ENCODE measurements at regions not wholly inside any gene's neighbourhood (a gene's known extent, or its start where the extent isn't known, plus 50 kb on each side); places are given as distances from the start of the nearest gene placed in this dataset.
A peak's percentile ranks its signal among the peaks of the same experiment; 100 is the strongest.

- FAIRE-seq (no peak), DNase-seq (ENCODE audit: low read depth) (no peak)
- no peak for TF ChIP-seq CTCF (IDR thresholded peaks at IDR 0.05; ENCODE audit: insufficient read depth, low read length, severe bottlenecking)
- H3K36me3 ChIP-seq (ENCODE audit: control insufficient read depth, insufficient read depth, low read length) = no peaks in the 10 kb centered on the region
- peaks cover 4% of the 10 kb centered on the region for H3K27me3 ChIP-seq (ENCODE audit: control insufficient read depth, insufficient read depth, low read length)
- no peak overlapping the region for H3K4me3 ChIP-seq (ENCODE audit: low read depth, low read length)
These were observed 135.1 kb upstream of the RAB4A start for GRCh38 chr1:229135773-229136172.

- H3K36me3 ChIP-seq (ENCODE audit: control insufficient read depth, insufficient read depth, low read length) = no peaks in the 10 kb centered on the region
- peaks cover 4% of the 10 kb centered on the region for H3K27me3 ChIP-seq (ENCODE audit: control insufficient read depth, insufficient read depth, low read length)
- H3K4me3 ChIP-seq (ENCODE audit: low read depth, low read length) = no peak overlapping the region
- DNase-seq (ENCODE audit: low read depth) = no peak
- TF ChIP-seq CTCF (IDR thresholded peaks at IDR 0.05; ENCODE audit: insufficient read depth, low read length, severe bottlenecking) = no peak
- no peak for FAIRE-seq
These were observed 134.1 kb upstream of the RAB4A start for GRCh38 chr1:229136822-229137221.

- TF ChIP-seq CTCF (IDR thresholded peaks at IDR 0.05; ENCODE audit: insufficient read depth, low read length, severe bottlenecking) = no peak
- peaks cover 4% of the 10 kb centered on the region for H3K27me3 ChIP-seq (ENCODE audit: control insufficient read depth, insufficient read depth, low read length)
- no peak for DNase-seq (ENCODE audit: low read depth)
- no peak overlapping the region for H3K4me3 ChIP-seq (ENCODE audit: low read depth, low read length)
- FAIRE-seq = no peak
- H3K36me3 ChIP-seq (ENCODE audit: control insufficient read depth, insufficient read depth, low read length) = no peaks in the 10 kb centered on the region
These were observed 133.6 kb upstream of the RAB4A start for GRCh38 chr1:229137271-229137670.

- no peak for FAIRE-seq
- no peak overlapping the region for H3K4me3 ChIP-seq (ENCODE audit: low read depth, low read length)
These were observed 132.9 kb upstream of the RAB4A start for GRCh38 chr1:229138058-229138457.

GRCh38 chr1:229139331-229140118 lies 131.4 kb upstream of the RAB4A start:
- no peak for TF ChIP-seq CTCF (IDR thresholded peaks at IDR 0.05; ENCODE audit: insufficient read depth, low read length, severe bottlenecking)
- FAIRE-seq = peak; percentile 50
- Histone ChIP-seq H3K36me3 (ENCODE audit: control insufficient read depth, insufficient read depth, low read length) (no peaks in the 10 kb centered on the region), H3K27me3 (ENCODE audit: control insufficient read depth, insufficient read depth, low read length) (peaks cover 4% of the 10 kb centered on the region), H3K4me3 (ENCODE audit: low read depth, low read length) (no peak overlapping the region)
- DNase-seq (ENCODE audit: low read depth) = no peak

More at GRCh38 chr1:229138058-229138457, 132.9 kb upstream of the RAB4A start:
- Histone ChIP-seq H3K36me3 (ENCODE audit: control insufficient read depth, insufficient read depth, low read length) (no peaks in the 10 kb centered on the region), H3K27me3 (ENCODE audit: control insufficient read depth, insufficient read depth, low read length) (peaks cover 4% of the 10 kb centered on the region)
- no peak for TF ChIP-seq CTCF (IDR thresholded peaks at IDR 0.05; ENCODE audit: insufficient read depth, low read length, severe bottlenecking)
- DNase-seq (ENCODE audit: low read depth) = no peak

- FAIRE-seq = no peak
- peaks cover 4% of the 10 kb centered on the region for H3K27me3 ChIP-seq (ENCODE audit: control insufficient read depth, insufficient read depth, low read length)
- H3K36me3 ChIP-seq (ENCODE audit: control insufficient read depth, insufficient read depth, low read length) = no peaks in the 10 kb centered on the region
- H3K4me3 ChIP-seq (ENCODE audit: low read depth, low read length) = no peak overlapping the region
- TF ChIP-seq CTCF (IDR thresholded peaks at IDR 0.05; ENCODE audit: insufficient read depth, low read length, severe bottlenecking) = no peak
- no peak for DNase-seq (ENCODE audit: low read depth)
These were observed 130.9 kb upstream of the RAB4A start for GRCh38 chr1:229140119-229140396.

All from bronchial epithelial cell (primary cell).